ENCODE measurements at regions not wholly inside any gene's neighbourhood (a gene's known extent, or its start where the extent isn't known, plus 50 kb on each side); places are given as distances from the start of the nearest gene placed in this dataset.

- no peak for DNase-seq
These were observed 1412.9 kb downstream of the PLA2G4A start for GRCh38 chr1:188241629-188242028.

DNA sequence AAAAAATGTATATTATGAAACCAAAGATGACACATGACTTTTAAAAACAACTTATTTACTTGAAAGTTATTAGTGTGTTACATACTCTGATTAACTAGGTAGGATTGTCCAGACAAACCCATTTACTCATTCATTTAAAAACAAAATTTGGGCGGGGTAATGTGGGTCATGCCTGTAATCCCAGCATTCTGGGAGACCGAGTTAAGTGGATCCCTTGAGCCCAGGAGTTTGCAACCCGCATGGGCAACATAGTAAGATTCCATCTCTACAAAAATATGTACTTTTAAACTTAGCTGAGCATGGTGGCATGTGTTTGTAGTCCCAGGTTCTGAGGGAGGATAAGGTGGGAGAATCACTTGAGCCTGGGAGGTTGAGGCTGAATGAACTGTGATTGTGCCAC lies 1414.7 kb downstream of the PLA2G4A start:
- DNase-seq = no peak

DNA sequence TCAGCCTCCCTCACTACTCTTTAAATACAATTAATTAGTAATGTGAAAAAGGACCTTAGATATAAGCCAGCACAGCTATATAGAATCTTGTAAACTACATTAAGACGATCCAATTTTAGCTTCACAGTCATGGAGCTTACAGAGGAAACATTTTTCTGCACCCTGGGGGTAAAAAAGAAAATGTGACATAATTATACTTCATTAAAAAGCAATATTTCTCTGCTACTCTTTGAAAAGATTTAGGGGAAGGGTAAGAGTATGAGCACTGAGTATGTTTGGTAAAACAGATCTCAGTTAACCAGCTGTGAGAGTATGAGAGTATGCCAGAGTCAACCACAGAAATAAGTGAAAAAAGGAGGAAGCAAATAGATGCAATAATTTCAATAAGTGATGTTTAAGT lies 1415.9 kb downstream of the PLA2G4A start:
- no peak for DNase-seq

- no peak for DNase-seq
These were observed 1418.5 kb downstream of the PLA2G4A start for GRCh38 chr1:188247255-188247654.

GRCh38 chr1:188249811-188250210 lies 1421.1 kb downstream of the PLA2G4A start:
- no peak for DNase-seq

DNA sequence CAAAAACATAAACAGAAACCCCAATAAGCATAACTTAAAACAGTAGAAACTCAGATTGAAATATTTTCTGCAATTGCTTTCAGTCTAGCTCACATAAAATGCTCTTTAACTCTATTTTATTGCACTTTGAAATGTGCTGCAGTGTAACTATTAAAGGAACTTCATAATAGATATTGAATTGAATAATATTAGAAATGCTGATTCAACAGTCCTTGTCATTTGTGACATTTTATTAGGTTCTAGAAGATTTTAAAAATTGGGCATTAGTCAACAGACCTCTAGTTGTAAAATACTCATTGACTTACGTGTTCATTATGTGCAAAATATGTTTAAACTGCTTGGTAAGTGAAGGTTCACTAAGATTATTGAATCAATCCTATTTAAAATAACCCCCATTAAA lies 1422.3 kb downstream of the PLA2G4A start:
- DNase-seq = no peak

- DNase-seq = no peak
These were observed 1433.1 kb downstream of the PLA2G4A start for GRCh38 chr1:188261849-188262248.

DNA sequence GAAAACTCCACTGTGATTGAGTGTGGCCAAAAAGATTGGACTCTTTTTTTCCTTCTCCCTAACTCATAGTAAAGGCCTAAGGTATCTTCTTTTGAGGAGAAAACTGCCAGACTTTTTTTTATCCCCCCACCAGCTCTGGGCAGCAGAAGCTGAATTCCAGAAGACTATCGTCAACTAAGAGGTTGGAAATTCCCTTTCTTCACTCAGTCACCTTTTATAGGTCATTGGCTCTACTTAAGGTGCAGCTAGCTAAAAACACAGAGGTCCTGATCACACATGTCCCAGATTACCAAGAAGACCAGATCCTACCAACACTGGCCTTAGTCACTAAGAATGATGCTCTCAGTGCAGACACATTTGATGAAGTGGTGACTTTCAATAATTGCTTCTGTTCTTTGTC lies 1441.2 kb downstream of the PLA2G4A start:
- DNase-seq = no peak

DNA sequence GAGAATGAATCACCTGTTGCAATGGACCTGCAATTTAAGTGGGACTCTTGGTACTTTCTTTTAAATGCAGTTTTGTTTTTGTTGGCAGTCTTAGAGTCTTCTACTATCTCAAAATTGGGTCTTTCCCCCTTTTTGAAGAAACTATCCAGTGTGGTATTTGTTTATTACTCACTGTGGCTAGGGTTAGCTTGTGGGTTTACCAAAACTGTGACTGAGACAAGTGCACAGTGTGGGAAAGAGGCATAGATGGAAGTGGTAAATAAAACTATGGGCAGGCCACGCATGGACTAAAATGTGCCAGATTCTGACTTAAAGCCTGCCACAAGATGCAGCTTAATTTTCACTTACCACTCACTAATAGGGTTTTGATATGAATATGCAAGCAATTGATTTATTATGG lies 1441.7 kb downstream of the PLA2G4A start:
- DNase-seq = no peak

- no peak for DNase-seq
These were observed 1449.0 kb downstream of the PLA2G4A start for GRCh38 chr1:188277771-188278170.

DNA sequence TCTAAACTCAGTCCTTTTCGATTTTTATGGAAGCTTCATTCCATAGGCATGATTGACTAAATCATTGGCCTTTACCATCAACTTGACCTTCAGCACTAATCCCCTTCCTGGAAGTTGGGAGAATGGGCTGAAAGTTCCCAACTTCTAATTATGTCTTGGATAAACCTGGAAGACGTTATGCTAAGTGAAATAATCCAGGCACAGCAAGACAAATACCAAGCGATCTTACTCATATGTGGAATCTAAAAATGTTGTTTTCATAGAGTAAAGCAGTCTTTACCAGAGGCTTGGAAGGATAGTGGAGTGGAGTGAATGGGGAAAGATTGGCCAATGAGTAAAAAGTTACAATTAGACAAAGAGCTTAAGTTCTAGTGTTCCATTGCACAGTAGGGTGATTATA lies 1453.2 kb downstream of the PLA2G4A start:
- DNase-seq = no peak

DNA sequence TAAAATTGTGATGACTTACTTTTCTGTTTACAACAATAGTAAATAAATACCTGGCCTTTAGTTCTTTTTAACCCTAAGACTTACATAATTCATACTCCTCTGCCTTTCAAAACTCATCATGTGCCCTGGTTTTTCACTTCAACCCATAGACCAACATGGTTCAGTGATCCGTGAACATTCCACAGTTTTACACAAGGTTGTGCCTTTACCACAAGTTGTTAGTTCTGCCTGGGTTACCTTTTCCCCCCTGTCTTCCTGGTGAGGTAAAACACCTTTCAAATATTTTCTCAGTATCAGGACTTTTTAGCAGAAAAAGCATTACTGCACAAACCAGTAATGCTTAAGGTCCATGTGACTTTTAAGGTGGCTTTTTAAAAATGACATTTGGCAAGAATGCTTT lies 1466.4 kb downstream of the PLA2G4A start:
- DNase-seq = no peak

DNA sequence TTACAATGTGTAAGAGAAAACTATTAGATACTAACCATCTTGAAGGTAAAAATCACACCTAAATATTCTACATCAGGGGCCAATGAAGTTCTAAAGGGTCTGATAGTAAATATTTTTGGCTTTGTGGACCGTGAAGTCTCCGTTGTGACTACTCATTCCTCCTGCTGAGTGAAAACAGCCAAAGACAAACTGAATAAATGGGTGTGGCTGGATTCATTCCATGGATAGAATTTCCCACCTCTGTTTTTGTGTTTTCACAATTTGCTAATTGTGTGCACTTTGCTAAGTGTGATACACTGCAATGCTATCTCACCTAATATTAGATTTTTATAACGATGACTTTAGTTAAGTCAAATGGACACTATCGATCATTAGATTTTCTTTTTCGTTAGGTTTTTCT lies 1474.0 kb downstream of the PLA2G4A start:
- no peak for DNase-seq

DNA sequence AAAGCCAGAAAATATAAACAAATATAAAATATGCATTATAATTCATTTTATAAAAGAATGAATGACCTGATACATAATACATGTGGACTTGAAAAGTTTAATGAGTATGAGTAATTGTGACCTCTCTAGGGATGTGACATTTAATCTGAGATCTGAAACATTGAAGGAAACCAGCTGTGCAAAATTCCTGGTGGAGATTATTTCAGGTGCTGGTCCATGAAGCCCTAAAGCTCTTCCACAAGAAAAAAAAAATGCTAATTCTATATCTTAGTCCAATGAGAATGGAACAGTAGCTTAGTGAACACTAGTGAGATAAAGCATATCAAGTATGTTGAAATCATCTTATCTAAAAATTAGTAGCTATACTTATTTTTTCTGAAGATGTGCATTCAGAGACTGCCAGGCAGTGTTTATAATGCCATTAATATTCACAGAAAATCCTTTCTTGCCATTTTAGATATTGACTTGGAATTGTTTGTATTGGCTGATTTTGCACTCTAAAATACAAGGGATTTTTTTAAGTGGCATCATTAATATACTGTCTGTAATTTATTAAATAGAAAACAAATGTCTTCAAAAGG lies 1485.9 kb downstream of the PLA2G4A start:
- DNase-seq = no peak

GRCh38 chr1:188317894-188318293 lies 1489.1 kb downstream of the PLA2G4A start:
- DNase-seq = no peak

DNA sequence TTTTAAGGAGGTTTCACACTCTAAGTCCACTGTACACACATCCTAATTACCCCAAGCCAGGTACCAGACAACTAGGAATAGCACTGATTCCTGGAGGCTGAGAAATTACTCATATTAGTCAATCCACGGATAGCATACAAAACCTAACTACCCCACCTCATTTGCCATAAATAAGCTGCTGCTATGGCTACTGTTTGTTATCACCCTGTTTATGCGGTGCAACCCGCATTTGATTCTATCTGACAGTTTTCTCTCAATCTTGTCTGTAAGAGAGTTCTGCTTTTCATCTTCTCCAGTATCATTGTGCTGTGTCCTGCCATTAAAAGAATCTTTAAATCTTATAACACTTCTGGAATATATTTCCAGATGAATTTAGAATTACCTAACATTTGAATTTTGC lies 1496.5 kb downstream of the PLA2G4A start:
- DNase-seq = no peak

GRCh38 chr1:188343914-188344313 lies 1515.2 kb downstream of the PLA2G4A start:
- no peak for DNase-seq

GRCh38 chr1:188350104-188350503 lies 1521.4 kb downstream of the PLA2G4A start:
- no peak for DNase-seq

GRCh38 chr1:188355082-188355481 lies 1526.3 kb downstream of the PLA2G4A start:
- no peak for DNase-seq

GRCh38 chr1:188355847-188356246 lies 1527.1 kb downstream of the PLA2G4A start:
- DNase-seq = no peak

DNA sequence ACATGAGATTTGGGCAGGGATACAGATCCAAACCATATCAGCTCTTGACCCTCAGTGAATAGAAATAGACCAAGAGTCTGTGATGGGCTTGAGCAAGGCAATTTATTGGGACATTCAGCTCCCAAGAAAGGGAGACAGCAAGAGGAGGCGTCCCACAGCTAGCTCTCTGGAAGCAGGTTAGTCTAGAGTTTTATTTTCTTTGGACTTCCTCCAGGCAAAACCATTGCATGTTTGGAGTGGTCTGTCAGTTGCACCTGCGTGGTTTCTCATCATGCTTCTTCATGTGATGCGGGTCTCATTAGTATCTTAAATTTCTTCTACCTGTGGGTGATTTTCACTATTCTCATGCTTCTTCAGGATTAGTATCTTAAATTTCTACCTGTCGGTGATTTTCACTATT lies 1530.6 kb downstream of the PLA2G4A start:
- no peak for DNase-seq

DNA sequence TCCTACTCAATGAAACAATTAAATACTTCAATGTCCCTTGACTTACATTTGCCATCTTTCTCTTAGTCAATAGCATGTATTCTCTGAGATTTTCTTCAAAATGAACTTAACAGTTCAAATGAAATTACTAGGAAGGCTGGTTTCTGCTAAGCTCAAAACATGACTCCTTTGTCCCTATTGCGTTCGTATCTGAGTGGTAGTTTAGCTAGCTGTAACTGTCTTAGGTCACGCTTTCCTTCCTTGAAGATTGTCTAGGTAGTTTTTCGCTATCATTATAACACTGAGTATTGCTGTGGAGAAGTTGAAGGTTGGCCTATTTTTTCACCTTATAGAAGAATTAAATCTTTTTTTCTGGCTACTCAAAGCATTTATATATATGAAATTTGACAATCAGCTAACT lies 1535.2 kb downstream of the PLA2G4A start:
- no peak for DNase-seq

DNA sequence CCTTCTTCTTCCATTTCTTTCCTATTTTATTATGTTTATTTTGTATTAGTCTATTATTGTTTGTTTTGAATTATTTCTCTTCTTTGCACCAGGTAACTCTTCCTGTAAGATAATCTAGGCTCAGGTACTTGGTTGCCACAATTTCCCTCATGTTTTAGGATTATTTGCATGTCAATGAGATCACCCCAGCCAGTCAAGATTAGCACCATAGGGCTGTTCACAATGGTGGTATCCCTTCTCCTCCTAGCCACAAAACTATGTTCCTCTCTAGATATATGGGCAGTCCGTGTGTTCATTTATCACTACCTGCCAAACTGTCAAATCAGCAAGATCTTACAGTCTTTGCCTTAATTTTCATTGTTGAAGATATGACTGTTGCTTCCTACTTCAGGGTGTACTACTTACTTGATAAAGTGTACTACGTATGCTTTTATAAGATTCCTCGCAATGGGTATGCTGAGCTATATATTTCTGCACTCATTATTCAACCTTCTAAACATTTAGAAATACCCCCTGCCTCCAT lies 1536.2 kb downstream of the PLA2G4A start:
- no peak for DNase-seq

GRCh38 chr1:188365874-188366273 lies 1537.1 kb downstream of the PLA2G4A start:
- no peak for DNase-seq

GRCh38 chr1:188367661-188368060 lies 1538.9 kb downstream of the PLA2G4A start:
- no peak for DNase-seq
